HG03354 (cell line): ENCODE measurements at regions not wholly inside any gene's neighbourhood (a gene's known extent, or its start where the extent isn't known, plus 50 kb on each side); places are given as distances from the start of the nearest gene placed in this dataset.

Experiments used
- ATAC-seq: cut with Tn5 transposase; IDR thresholded peaks from one replicate; pipeline ENCODE4 v1.9.1; 2021; ENCODE audit warnings: mild to moderate bottlenecking; ENCODE audit not compliant: unreplicated experiment, poor library complexity, severe bottlenecking

GRCh38 chr14:100657780-100658179 is 68.9 kb upstream of the DLK1 start:
- ATAC-seq = no peak

- no peak for ATAC-seq
Observed at GRCh38 chr14:100658181-100658886, 68.4 kb upstream of the DLK1 start.

GRCh38 chr14:100659345-100660001 is 67.2 kb upstream of the DLK1 start:
- ATAC-seq = no peak

- ATAC-seq = no peak
Observed at GRCh38 chr14:100660498-100660881, 66.2 kb upstream of the DLK1 start.

- ATAC-seq = no peak
Observed at GRCh38 chr14:100660882-100661635, 65.6 kb upstream of the DLK1 start.

GRCh38 chr14:100662879-100663760 is 63.6 kb upstream of the DLK1 start:
- ATAC-seq = no peak

- ATAC-seq = no peak
Observed at GRCh38 chr14:100663761-100664052, 63.0 kb upstream of the DLK1 start.

- ATAC-seq = no peak
Observed at GRCh38 chr14:100664231-100664630, 62.5 kb upstream of the DLK1 start.

GRCh38 chr14:100664841-100665510 is 61.7 kb upstream of the DLK1 start:
- no peak for ATAC-seq

- ATAC-seq = no peak
Observed at GRCh38 chr14:100665511-100666032, 61.1 kb upstream of the DLK1 start.

- no peak for ATAC-seq
Observed at GRCh38 chr14:100666403-100666802, 60.3 kb upstream of the DLK1 start.

GRCh38 chr14:100666851-100667250 is 59.8 kb upstream of the DLK1 start:
- no peak for ATAC-seq

- ATAC-seq = no peak
Observed at GRCh38 chr14:100667656-100668055, 59.0 kb upstream of the DLK1 start.

- no peak for ATAC-seq
Observed at GRCh38 chr14:100668352-100668751, 58.3 kb upstream of the DLK1 start.

- ATAC-seq = no peak
Observed at GRCh38 chr14:100669011-100669412, 57.7 kb upstream of the DLK1 start.

GRCh38 chr14:100669468-100669867 is 57.2 kb upstream of the DLK1 start:
- no peak for ATAC-seq

GRCh38 chr14:100670017-100670752 is 56.5 kb upstream of the DLK1 start:
- no peak for ATAC-seq

GRCh38 chr14:100670753-100671049 is 56.0 kb upstream of the DLK1 start:
- no peak for ATAC-seq

- no peak for ATAC-seq
Observed at GRCh38 chr14:100671386-100671901, 55.2 kb upstream of the DLK1 start.
